ENCODE measurements at regions not wholly inside any gene's neighbourhood (a gene's known extent, or its start where the extent isn't known, plus 50 kb on each side); places are given as distances from the start of the nearest gene placed in this dataset.

DNA sequence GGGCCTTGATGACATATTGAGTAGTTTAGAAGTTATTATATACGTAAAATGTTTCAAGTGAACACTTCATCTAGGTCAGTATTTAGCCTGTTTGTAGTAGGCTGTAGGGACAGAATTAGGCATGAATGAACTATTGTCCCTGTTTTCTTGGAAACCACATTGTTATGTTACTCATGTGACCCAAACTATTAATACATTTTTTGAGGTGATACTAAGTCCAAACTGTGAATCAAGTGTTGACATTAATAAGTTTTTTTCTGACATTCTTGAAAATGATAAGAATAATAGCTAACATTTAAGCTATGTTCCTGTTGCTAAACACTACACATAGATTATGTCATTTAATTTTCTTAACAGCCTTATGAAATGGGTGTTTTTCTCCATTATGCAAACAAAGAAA lies 1642.7 kb upstream of the WWC1 start:
- DNase-seq: no peak
- no peak overlapping the region for H3K4me3 ChIP-seq
- no peaks in the 10 kb centered on the region for H3K27me3 ChIP-seq
- H3K36me3 ChIP-seq (replicated peaks in 1 of 2): no peaks in the 10 kb centered on the region
- H3K27ac ChIP-seq: no peak overlapping the region
- intact Hi-C loops (cut with DNase I): no loop called here
- TF ChIP-seq POLR2A (IDR thresholded peaks at IDR 0.05): no peak
- TF ChIP-seq, protein P1, sequence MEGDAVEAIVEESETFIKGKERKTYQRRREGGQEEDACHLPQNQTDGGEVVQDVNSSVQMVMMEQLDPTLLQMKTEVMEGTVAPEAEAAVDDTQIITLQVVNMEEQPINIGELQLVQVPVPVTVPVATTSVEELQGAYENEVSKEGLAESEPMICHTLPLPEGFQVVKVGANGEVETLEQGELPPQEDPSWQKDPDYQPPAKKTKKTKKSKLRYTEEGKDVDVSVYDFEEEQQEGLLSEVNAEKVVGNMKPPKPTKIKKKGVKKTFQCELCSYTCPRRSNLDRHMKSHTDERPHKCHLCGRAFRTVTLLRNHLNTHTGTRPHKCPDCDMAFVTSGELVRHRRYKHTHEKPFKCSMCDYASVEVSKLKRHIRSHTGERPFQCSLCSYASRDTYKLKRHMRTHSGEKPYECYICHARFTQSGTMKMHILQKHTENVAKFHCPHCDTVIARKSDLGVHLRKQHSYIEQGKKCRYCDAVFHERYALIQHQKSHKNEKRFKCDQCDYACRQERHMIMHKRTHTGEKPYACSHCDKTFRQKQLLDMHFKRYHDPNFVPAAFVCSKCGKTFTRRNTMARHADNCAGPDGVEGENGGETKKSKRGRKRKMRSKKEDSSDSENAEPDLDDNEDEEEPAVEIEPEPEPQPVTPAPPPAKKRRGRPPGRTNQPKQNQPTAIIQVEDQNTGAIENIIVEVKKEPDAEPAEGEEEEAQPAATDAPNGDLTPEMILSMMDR (IDR thresholded peaks at IDR 0.05): no peak
- 61 to 70% (median 66%) methylated on average over 1 of the region's 1 CpG for WGBS, 4 donors
- no peaks in the 10 kb centered on the region for H3K4me1 ChIP-seq (replicated peaks in 1 of 2)
- H3K9me3 ChIP-seq (replicated peaks in 1 of 3): peaks cover 0 to 12% (median 0%) of the 10 kb centered on the region in 3 donors

DNA sequence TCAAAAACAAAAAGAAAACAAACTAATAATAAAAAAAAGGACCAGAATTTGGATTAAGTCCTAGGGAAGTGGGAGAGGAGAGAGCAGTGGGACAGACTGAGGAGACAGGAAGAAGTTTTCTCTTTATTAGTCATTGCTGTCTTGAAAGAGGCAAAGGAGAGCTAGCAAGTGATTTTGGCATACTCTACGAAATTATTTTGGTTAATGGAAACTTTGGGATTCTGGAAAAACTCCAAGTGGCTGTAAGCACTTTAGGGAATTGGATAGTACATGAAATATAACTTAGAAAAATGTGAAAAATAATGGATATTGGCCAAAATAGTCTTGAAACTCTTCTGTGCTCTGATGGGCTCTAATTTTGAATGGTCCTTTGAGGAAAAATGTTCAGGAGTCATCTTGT lies 1641.8 kb upstream of the WWC1 start:
- intact Hi-C loops (cut with DNase I): no loop called here
- DNase-seq: no peak
- H3K36me3 ChIP-seq (replicated peaks in 1 of 2): no peaks in the 10 kb centered on the region
- H3K27ac ChIP-seq: no peak overlapping the region
- TF ChIP-seq POLR2A (IDR thresholded peaks at IDR 0.05): no peak
- TF ChIP-seq, protein P1 (IDR thresholded peaks at IDR 0.05): no peak
- peaks cover 0 to 13% (median 0%) of the 10 kb centered on the region in 3 donors for H3K9me3 ChIP-seq (replicated peaks in 1 of 3)
- H3K4me1 ChIP-seq (replicated peaks in 1 of 2): no peaks in the 10 kb centered on the region
- 7 to 31% (median 13%) methylated on average over 1 of the region's 1 CpG for WGBS, 4 donors
- H3K27me3 ChIP-seq: no peaks in the 10 kb centered on the region
- H3K4me3 ChIP-seq: no peak overlapping the region

DNA sequence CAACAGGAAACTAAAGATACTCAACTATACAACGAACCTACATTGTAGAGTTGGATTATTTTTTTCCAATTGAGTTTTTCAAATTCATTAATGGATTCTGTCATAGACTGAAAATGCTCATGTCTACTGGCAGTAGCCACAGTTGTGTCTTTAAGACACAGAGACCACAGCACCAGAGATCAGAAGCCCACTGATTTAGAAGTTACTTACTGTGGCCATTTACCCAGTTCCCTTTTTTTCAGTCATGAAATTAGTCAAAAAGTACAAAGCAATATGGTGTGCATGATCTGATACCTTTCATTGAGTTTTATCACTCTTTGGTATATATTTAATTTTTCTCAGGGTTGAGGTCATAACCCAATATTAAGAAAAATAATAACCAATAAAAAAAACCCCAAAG lies 1640.2 kb upstream of the WWC1 start:
- 70 to 93% (median 76%) methylated on average over 1 of the region's 1 CpG for WGBS, 4 donors
- H3K4me3 ChIP-seq: no peak overlapping the region
- H3K4me1 ChIP-seq (replicated peaks in 1 of 2): no peaks in the 10 kb centered on the region
- TF ChIP-seq, protein P1 (IDR thresholded peaks at IDR 0.05): no peak
- TF ChIP-seq POLR2A (IDR thresholded peaks at IDR 0.05): no peak
- H3K36me3 ChIP-seq (replicated peaks in 1 of 2): no peaks in the 10 kb centered on the region
- DNase-seq: no peak
- no peaks in the 10 kb centered on the region for H3K27me3 ChIP-seq
- peaks cover 0 to 13% (median 0%) of the 10 kb centered on the region in 3 donors for H3K9me3 ChIP-seq (replicated peaks in 1 of 3)
- intact Hi-C loops (cut with DNase I): no loop called here
- no peak overlapping the region for H3K27ac ChIP-seq

DNA sequence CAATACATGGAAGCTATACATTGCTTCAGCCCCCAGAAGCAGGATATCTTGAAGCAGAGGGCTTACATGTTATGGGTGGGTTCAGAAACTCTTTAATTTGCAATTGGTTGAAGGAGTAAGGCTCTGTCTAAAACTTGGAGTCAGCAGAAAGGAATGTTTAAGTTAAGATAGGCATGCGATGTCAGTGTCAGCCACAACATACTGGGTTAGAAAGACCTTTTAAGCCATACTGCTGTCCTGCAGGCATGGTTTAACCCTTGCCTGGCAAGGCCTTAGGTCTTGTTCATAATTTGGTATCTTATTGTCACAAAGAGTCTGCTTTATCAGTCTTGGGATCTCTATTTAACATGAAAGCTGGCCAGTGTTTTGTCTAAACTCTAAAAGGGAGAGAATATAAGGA lies 1619.6 kb upstream of the WWC1 start:
- no peak for DNase-seq
- H3K27ac ChIP-seq: no peak overlapping the region
- no peaks in the 10 kb centered on the region for H3K27me3 ChIP-seq
- WGBS, 4 donors: 45 to 80% (median 50%) methylated on average over 1 of the region's 1 CpG
- no peaks in the 10 kb centered on the region for H3K4me1 ChIP-seq (replicated peaks in 1 of 2)
- no peak for TF ChIP-seq POLR2A (IDR thresholded peaks at IDR 0.05)
- TF ChIP-seq, protein P1 (IDR thresholded peaks at IDR 0.05): no peak
- intact Hi-C loops (cut with DNase I): no loop called here
- H3K9me3 ChIP-seq (replicated peaks in 1 of 3): no peaks in the 10 kb centered on the region
- no peaks in the 10 kb centered on the region for H3K36me3 ChIP-seq (replicated peaks in 1 of 2)
- no peak overlapping the region for H3K4me3 ChIP-seq
